Pancreas (tissue), 10 donors: ENCODE measurements at regions not wholly inside any gene's neighbourhood (a gene's known extent, or its start where the extent isn't known, plus 50 kb on each side); places are given as distances from the start of the nearest gene placed in this dataset.

ENCODE experiments used
- ATAC-seq, 4 donors: fragments of 200-7000 bp; cut with Tn5 transposase; one replicate each; pipeline versions ENCODE4 v1.8.0 to v1.9.1; 2020; ENCODE audit warnings: mild to moderate bottlenecking in 4 of 4, moderate library complexity in 4 of 4
- DNase-seq, 6 donors: peaks; one replicate each; pipeline ENCODE4 v3.0.0-alpha.2; 2020
- FAIRE-seq: peaks from 2 replicates; lab custom pipeline; 2012; peaks lifted over from hg19 to GRCh38; lab: Jason Lieb, UNC
- H3K27ac ChIP-seq, 4 donors: fragments of 200-600 bp; sonication (generic); 1 replicate in 3 of 4; 2 replicates in 1 of 4; pipeline versions ENCODE4 v1.5.0 to v1.8.0; 2020
- H3K27me3 ChIP-seq, 4 donors: fragments of 200-600 bp; one replicate each; pipeline ENCODE4 v1.8.0; 2021
- H3K36me3 ChIP-seq, 3 donors: fragments of 200-600 bp; sonication (generic) in 1 of 3; one replicate each; pipeline versions ENCODE4 v1.5.0 to v1.8.0; 2020 to 2021
- H3K4me1 ChIP-seq, 3 donors: fragments of 200-600 bp; one replicate each; pipeline ENCODE4 v1.8.0; 2021
- H3K4me3 ChIP-seq, 4 donors: fragments of 200-600 bp; sonication (generic) in 2 of 4; one replicate each; pipeline versions ENCODE4 v1.5.0 to v1.8.0; 2020 to 2021
- H3K9me3 ChIP-seq, 4 donors: fragments of 200-600 bp; one replicate each; pipeline ENCODE4 v1.8.0; 2021
- WGBS, 2 donors: extraction: QIAGEN DNeasy Blood & Tissue Kit; methylation state at CpG; one replicate each; pipeline ENCODE4 v1.1.7; 2013; 5-methylcytosine and 5-hydroxymethylcytosine counted together
- intact Hi-C, 3 donors: fragments of 100-400 bp; cut with DNase I; formaldehyde crosslinking; loops; one replicate each; pipeline versions ENCODE4 v1.11.1 to v1.14.2; 2022
- TF ChIP-seq, protein P1 (sequence below), 4 donors: fragments of 200-600 bp; sonication (generic) in 3 of 4; IDR thresholded peaks; one replicate each; pipeline versions ENCODE4 v1.5.0 to v1.8.0; 2021; ENCODE audit warnings: antibody characterized with exemption in 4 of 4
- donor health status: healthy with polysubstance abuse.
- donor health status: DM: no; HTN: no; CAD: no; lungs with moderate emphysema.
- donor health status: DM: no; HTN: no; CAD: no.
- donor health status: control.
- donor health status: control.
- donor health status: Bipolar disorder and iron deficiency.
- donor health status: DM: yes; HTN: yes; CAD: no.
- donor health status: DM: no; HTN: no; CAD: no.
- donor health status: DM: no; HTN: no; CAD: no.
- donor health status: DM: yes; HTN: yes; CAD: no.

DNA sequence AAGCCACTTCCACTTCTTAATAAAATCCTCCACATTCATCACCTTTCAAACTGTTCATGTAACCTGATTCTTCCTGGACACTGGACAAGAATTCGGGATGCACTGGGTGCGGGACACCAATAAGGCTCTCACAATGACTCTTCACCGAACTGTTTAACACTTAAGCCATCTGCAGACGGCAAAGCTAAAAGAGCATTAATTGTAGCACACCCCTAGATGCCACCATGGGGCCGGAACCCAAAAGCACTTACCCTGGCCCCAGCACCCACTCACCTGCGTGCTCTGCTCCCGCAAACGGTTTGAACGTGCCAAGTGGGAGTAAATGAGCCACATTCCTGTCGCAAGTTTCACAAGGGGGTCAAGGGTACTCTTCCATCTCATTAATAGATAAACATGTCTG lies 254.3 kb upstream of the PRR20A start:
- intact Hi-C loops = no loop called here
- TF ChIP-seq, protein P1, sequence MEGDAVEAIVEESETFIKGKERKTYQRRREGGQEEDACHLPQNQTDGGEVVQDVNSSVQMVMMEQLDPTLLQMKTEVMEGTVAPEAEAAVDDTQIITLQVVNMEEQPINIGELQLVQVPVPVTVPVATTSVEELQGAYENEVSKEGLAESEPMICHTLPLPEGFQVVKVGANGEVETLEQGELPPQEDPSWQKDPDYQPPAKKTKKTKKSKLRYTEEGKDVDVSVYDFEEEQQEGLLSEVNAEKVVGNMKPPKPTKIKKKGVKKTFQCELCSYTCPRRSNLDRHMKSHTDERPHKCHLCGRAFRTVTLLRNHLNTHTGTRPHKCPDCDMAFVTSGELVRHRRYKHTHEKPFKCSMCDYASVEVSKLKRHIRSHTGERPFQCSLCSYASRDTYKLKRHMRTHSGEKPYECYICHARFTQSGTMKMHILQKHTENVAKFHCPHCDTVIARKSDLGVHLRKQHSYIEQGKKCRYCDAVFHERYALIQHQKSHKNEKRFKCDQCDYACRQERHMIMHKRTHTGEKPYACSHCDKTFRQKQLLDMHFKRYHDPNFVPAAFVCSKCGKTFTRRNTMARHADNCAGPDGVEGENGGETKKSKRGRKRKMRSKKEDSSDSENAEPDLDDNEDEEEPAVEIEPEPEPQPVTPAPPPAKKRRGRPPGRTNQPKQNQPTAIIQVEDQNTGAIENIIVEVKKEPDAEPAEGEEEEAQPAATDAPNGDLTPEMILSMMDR (IDR thresholded peaks at IDR 0.05) = no peak
- no peak for FAIRE-seq

DNA sequence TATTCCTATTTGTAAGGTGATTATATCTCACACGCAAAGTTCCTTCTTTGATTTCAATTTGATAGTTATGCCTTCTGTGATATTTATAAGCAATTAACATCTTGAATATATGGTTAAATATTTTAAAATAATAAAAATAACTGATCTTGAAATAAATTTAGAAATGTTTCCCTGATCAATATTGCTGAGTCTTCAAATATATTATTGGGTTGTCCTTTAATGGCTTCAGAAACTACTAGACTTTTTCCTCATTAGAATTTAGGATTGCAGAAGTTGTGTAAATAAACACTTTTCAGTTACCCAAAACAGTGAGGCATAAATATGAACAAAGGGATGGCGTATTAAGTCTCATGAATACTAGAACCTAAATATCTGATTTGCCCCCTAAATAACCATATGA lies 252.3 kb upstream of the PRR20A start:
- ATAC-seq = no peak
- no peaks in the 10 kb centered on the region for H3K36me3 ChIP-seq
- 73 to 83% methylated on average over 2 of the region's 2 CpGs for WGBS, 2 donors
- no peaks in the 10 kb centered on the region for H3K4me1 ChIP-seq
- DNase-seq = no peak
- TF ChIP-seq, protein P1 (IDR thresholded peaks at IDR 0.05) = no peak
- H3K27me3 ChIP-seq = no peaks in the 10 kb centered on the region
- no peak for FAIRE-seq
- H3K4me3 ChIP-seq = no peak overlapping the region
- H3K27ac ChIP-seq = no peak overlapping the region
- intact Hi-C loops = no loop called here
- no peaks in the 10 kb centered on the region for H3K9me3 ChIP-seq

More for the DNA sequence above, 254.3 kb upstream of the PRR20A start:
- no peaks in the 10 kb centered on the region for H3K27me3 ChIP-seq
- H3K4me1 ChIP-seq = no peaks in the 10 kb centered on the region
- no peaks in the 10 kb centered on the region for H3K9me3 ChIP-seq
- no peak for ATAC-seq
- no peaks in the 10 kb centered on the region for H3K36me3 ChIP-seq
- H3K27ac ChIP-seq = no peak overlapping the region
- 64 to 82% methylated on average over 10 of the region's 10 CpGs for WGBS, 2 donors
- H3K4me3 ChIP-seq = no peak overlapping the region
- no peak for DNase-seq

DNA sequence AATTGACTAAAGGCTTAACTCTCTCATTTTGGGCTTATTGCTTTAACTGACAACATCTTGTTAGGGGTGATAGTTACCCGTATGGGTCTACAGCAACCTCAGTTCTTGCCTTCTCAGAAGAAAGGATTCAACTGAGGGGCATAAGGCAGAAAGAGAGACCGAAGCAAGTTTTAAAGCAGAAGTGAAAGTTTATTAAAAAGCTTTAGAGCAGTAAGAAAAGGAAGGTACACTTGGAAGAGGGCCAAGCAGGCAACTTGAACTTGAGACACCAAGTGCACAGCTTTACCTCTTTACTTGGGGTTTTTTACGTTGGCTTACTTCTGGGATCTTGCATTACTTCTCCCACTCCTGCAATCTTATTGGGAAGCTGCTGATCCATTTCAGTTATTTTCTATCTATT lies 246.9 kb upstream of the PRR20A start:
- H3K9me3 ChIP-seq = no peaks in the 10 kb centered on the region
- no peaks in the 10 kb centered on the region for H3K4me1 ChIP-seq
- intact Hi-C loops = no loop called here
- no peaks in the 10 kb centered on the region for H3K27me3 ChIP-seq
- TF ChIP-seq, protein P1 (IDR thresholded peaks at IDR 0.05) = no peak
- no peak for FAIRE-seq
- H3K4me3 ChIP-seq = no peak overlapping the region
- WGBS, 2 donors = 50 to 78% methylated on average over 3 of the region's 3 CpGs
- H3K36me3 ChIP-seq = no peaks in the 10 kb centered on the region
- DNase-seq = no peak
- ATAC-seq = no peak
- H3K27ac ChIP-seq = no peak overlapping the region

DNA sequence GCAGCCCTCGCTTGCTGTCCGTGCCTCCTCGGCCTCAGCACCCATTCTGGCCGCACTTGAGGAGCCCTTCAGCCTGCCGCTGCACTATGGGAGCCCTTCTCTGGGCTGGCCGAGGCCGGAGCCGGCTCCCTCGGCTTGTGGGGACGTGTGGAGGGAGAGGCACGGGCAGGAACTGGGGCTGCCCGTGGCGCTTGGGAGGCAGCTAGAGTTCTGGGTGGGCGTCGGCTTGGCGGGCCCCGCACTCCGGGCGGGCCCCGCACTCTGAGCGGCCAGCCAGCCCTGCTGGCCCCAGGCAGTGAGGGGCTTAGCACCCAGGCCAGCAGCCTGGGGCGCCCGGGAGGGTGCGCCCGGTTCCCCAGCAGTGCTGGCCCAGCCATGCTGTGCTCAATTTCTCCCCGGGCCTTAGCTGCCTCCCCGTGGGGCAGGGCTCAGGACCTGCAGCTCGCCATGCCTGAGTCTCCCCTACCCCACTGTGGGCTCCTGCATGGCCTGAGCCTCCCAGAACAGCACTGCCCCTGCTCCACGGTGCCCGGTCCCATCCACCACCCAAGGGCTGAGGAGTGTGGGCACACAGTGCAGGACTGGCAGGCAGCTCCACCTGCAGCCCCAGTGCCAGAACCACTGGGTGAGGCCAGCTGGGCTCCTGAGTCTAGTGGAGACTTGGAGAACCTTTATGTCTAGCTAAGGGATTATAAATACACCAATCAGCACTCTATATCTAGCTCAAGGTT lies 240.0 kb upstream of the PRR20A start:
- H3K27me3 ChIP-seq = no peaks in the 10 kb centered on the region
- WGBS, 2 donors = 88 to 94% methylated on average over 29 to 30 of the region's 30 CpGs
- intact Hi-C loops = no loop called here
- FAIRE-seq = no peak
- H3K4me1 ChIP-seq = no peaks in the 10 kb centered on the region
- H3K4me3 ChIP-seq = no peak overlapping the region
- no peaks in the 10 kb centered on the region for H3K9me3 ChIP-seq
- peak in 1 of 6 donors; percentile 53 for DNase-seq
- TF ChIP-seq, protein P1 (IDR thresholded peaks at IDR 0.05) = no peak
- H3K36me3 ChIP-seq = no peaks in the 10 kb centered on the region
- ATAC-seq = no peak
- H3K27ac ChIP-seq = no peak overlapping the region

DNA sequence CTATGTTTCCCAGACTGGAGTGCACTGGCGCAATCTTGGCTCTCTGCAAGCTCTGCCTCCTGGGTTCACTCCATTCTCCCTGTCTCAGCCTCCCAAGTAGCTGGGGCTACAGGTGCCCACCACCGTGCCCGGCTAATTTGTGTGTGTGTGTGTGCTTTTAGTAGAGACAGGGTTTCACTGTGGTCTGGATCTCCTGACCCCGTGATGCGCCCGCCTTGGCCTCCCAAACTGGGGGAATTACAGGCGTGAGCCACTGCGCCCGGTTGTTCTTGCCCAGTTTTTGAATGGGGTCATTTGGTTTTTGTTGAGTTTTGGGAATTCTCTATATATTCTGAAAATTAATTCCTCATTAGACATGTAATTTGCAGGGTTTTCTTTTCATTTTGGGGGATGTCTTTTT lies 238.4 kb upstream of the PRR20A start:
- 78 to 94% methylated on average over 9 of the region's 9 CpGs for WGBS, 2 donors
- Histone ChIP-seq H3K27ac (no peak overlapping the region), H3K9me3 (no peaks in the 10 kb centered on the region), H3K4me1 (no peaks in the 10 kb centered on the region), H3K4me3 (no peak overlapping the region), H3K27me3 (no peaks in the 10 kb centered on the region), H3K36me3 (no peaks in the 10 kb centered on the region)
- no peak for FAIRE-seq
- ATAC-seq = no peak
- DNase-seq = no peak
- intact Hi-C loops = no loop called here
- TF ChIP-seq, protein P1 (IDR thresholded peaks at IDR 0.05) = no peak
